Stomach (tissue), 4 donors: ENCODE measurements at regions not wholly inside any gene's neighbourhood (a gene's known extent, or its start where the extent isn't known, plus 50 kb on each side); places are given as distances from the start of the nearest gene placed in this dataset.

Experiments
- EP300 ChIP-seq: sonication (generic); formaldehyde crosslinking; IDR thresholded peaks from one replicate; pipeline ENCODE4 v1.6.1; 2017; ENCODE audit warnings: antibody characterized with exemption
- POLR2A ChIP-seq, 4 donors: fragments of 450-650 bp; IDR thresholded peaks; one replicate each; pipeline ENCODE4 v1.6.1; 2016; ENCODE audit warnings: antibody characterized with exemption in 4 of 4, control low read depth in 2 of 4, mild to moderate bottlenecking in 1 of 4, moderate library complexity in 1 of 4
- POLR2AphosphoS5 ChIP-seq, 3 donors: sonication (generic); formaldehyde crosslinking; IDR thresholded peaks; one replicate each; pipeline ENCODE4 v1.6.1; 2016; ENCODE audit warnings: antibody characterized with exemption in 3 of 3
- TF ChIP-seq, protein P1 (sequence below), 7 experiments: fragments of 450-650 bp in 4 of 7; fragments of 200-600 bp in 3 of 7; sonication (generic) in 3 of 7; IDR thresholded peaks; one replicate each; pipeline ENCODE4 v1.5.1; 2016 to 2019; ENCODE audit warnings: antibody characterized with exemption in 7 of 7, control low read depth in 2 of 7, mild to moderate bottlenecking in 1 of 7

DNA sequence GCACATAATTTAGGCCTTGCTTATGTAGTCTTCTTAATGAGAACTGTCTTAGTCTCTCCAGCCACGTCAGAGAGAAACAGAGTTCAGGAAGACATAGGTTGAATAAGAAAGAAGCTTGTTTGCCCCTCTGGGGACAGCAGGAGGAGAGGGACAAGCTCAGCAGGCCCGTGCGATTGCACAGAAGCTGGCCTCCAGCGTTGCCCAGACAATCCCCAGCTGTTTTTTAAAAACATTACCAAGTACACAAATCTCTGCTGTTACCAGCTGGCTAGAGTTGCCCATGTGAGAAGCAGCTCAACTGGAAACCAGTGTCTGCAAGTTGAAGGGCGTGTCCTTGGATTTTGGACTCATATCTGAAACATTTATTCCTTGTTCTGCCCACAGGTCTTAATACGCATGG is 232.6 kb downstream of the EFCAB11 start:
- TF ChIP-seq, protein P1, sequence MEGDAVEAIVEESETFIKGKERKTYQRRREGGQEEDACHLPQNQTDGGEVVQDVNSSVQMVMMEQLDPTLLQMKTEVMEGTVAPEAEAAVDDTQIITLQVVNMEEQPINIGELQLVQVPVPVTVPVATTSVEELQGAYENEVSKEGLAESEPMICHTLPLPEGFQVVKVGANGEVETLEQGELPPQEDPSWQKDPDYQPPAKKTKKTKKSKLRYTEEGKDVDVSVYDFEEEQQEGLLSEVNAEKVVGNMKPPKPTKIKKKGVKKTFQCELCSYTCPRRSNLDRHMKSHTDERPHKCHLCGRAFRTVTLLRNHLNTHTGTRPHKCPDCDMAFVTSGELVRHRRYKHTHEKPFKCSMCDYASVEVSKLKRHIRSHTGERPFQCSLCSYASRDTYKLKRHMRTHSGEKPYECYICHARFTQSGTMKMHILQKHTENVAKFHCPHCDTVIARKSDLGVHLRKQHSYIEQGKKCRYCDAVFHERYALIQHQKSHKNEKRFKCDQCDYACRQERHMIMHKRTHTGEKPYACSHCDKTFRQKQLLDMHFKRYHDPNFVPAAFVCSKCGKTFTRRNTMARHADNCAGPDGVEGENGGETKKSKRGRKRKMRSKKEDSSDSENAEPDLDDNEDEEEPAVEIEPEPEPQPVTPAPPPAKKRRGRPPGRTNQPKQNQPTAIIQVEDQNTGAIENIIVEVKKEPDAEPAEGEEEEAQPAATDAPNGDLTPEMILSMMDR (IDR thresholded peaks at IDR 0.05): no peak
- TF ChIP-seq POLR2A (IDR thresholded peaks at IDR 0.05) (no peak), POLR2AphosphoS5 (IDR thresholded peaks at IDR 0.05) (no peak), EP300 (no peak)
